Caco-2 (cell line): ENCODE measurements at regions not wholly inside any gene's neighbourhood (a gene's known extent, or its start where the extent isn't known, plus 50 kb on each side); places are given as distances from the start of the nearest gene placed in this dataset.

ENCODE experiments used
- BruUV-seq: library from RNA; stranded (reverse); fragments of 400-500 nt; replicated peaks from 2 replicates; lab custom pipeline; 2021; lab: Mats Ljungman, UMichigan
- CTCF ChIA-PET: fragments of 300-600 bp; sonication (Branson Sonifier 250); formaldehyde crosslinking; loops from one replicate; lab custom pipeline; 2022; ENCODE audit warnings: antibody characterized with exemption; lab: Charles Lee
- POLR2A ChIA-PET: fragments of 300-600 bp; sonication (Branson Sonifier 250); formaldehyde crosslinking; loops from one replicate; lab custom pipeline; 2022; ENCODE audit warnings: antibody characterized with exemption; lab: Charles Lee
- DNase-seq, 2 experiments: peaks; one replicate each; pipeline versions ENCODE4 v3.0.0 to v3.0.0-alpha.2; 2020 to 2022
- H3K27me3 ChIP-seq: replicated peaks from 2 replicates; pipeline ENCODE4 v1.6.0; 2011; ENCODE audit warnings: low read length; ENCODE audit not compliant: control insufficient read depth, insufficient read depth
- H3K36me3 ChIP-seq: 2 replicates; pipeline ENCODE4 v1.5.1; 2011; ENCODE audit warnings: low read length; ENCODE audit not compliant: control insufficient read depth, insufficient read depth
- H3K4me1 ChIP-seq: fragments of 250-450 bp; sonication (Bioruptor Pico); 2 replicates; pipeline ENCODE4 v1.5.1; 2020; ENCODE audit warnings: mild to moderate bottlenecking
- H3K4me3 ChIP-seq: 2 replicates; pipeline ENCODE4 v1.5.1; 2011; ENCODE audit warnings: low read depth, mild to moderate bottlenecking, control low read depth, low read length
- H3K9me3 ChIP-seq: fragments of 250-450 bp; sonication (Bioruptor Pico); 2 replicates; pipeline ENCODE4 v1.5.1; 2020; ENCODE audit warnings: mild to moderate bottlenecking, moderate library complexity
- H3K27ac Mint-ChIP-seq: one replicate; pipeline ENCODE4 v1.8.0; 2022; ENCODE audit warnings: mixed read lengths; ENCODE audit not compliant: unreplicated experiment
- H3K27me3 Mint-ChIP-seq: one replicate; pipeline ENCODE4 v1.8.0; 2022; ENCODE audit warnings: mixed read lengths; ENCODE audit not compliant: insufficient read depth, unreplicated experiment
- H3K36me3 Mint-ChIP-seq: one replicate; pipeline ENCODE4 v1.8.0; 2022; ENCODE audit warnings: mild to moderate bottlenecking, mixed read lengths; ENCODE audit not compliant: insufficient read depth, unreplicated experiment
- H3K4me1 Mint-ChIP-seq: one replicate; pipeline ENCODE4 v1.8.0; 2022; ENCODE audit warnings: low read depth, mixed read lengths; ENCODE audit not compliant: unreplicated experiment
- H3K4me3 Mint-ChIP-seq: one replicate; pipeline ENCODE4 v1.8.0; 2022; ENCODE audit warnings: mild to moderate bottlenecking, moderate library complexity, mixed read lengths; ENCODE audit not compliant: unreplicated experiment
- H3K9me3 Mint-ChIP-seq: one replicate; pipeline ENCODE4 v1.8.0; 2022; ENCODE audit warnings: mixed read lengths; ENCODE audit not compliant: unreplicated experiment
- CTCF ChIP-seq, 2 experiments: fragments of 200-600 bp in 1 of 2; IDR thresholded peaks; 1 replicate in 1 of 2; 2 replicates in 1 of 2; pipeline versions ENCODE4 v1.5.1 to v1.8.0; 2011 to 2022; ENCODE audit warnings: antibody characterized with exemption in 1 of 2, control low read depth in 1 of 2, inconsistent platforms in 1 of 2, low read depth in 1 of 2, low read length in 1 of 2, mild to moderate bottlenecking in 1 of 2, moderate library complexity in 1 of 2; ENCODE audit not compliant: insufficient read depth in 1 of 2, severe bottlenecking in 1 of 2, unreplicated experiment in 1 of 2
- intact Hi-C: fragments of 100-400 bp; cut with micrococcal nuclease; formaldehyde crosslinking; loops from one replicate; pipeline ENCODE4 v1.10.0; 2022; ENCODE audit not compliant: unreplicated experiment

- Mint-ChIP-seq H3K4me1 (no peaks in the 10 kb centered on the region), H3K4me3 (no peak overlapping the region), H3K36me3 (no peaks in the 10 kb centered on the region), H3K27ac (no peak overlapping the region), H3K9me3 (no peaks in the 10 kb centered on the region), H3K27me3 (no peaks in the 10 kb centered on the region)
- CTCF ChIA-PET = no interaction called here
- intact Hi-C loops = no loop called here
- Histone ChIP-seq H3K4me1 (no peaks in the 10 kb centered on the region), H3K27me3 (no peaks in the 10 kb centered on the region), H3K9me3 (no peaks in the 10 kb centered on the region), H3K4me3 (no peak overlapping the region), H3K36me3 (no peaks in the 10 kb centered on the region)
- POLR2A ChIA-PET = no interaction called here
- no peak for TF ChIP-seq CTCF (IDR thresholded peaks at IDR 0.05; ENCODE audit: insufficient read depth in 1 of 2, low read depth in 1 of 2, low read length in 1 of 2, severe bottlenecking in 1 of 2, unreplicated experiment in 1 of 2)
- no peak for DNase-seq
- BruUV-seq = no TSS peak
Measured at GRCh38 chr2:185663811-185664210, 74.8 kb upstream of the FSIP2 start.

- Mint-ChIP-seq H3K4me3 (no peak overlapping the region), H3K9me3 (no peaks in the 10 kb centered on the region), H3K27ac (no peak overlapping the region), H3K27me3 (no peaks in the 10 kb centered on the region), H3K4me1 (no peaks in the 10 kb centered on the region), H3K36me3 (no peaks in the 10 kb centered on the region)
- H3K4me3 ChIP-seq = no peak overlapping the region
- H3K27me3 ChIP-seq = no peaks in the 10 kb centered on the region
- DNase-seq = no peak
- CTCF ChIA-PET = no interaction called here
- no peaks in the 10 kb centered on the region for H3K9me3 ChIP-seq
- BruUV-seq = no TSS peak
- no peaks in the 10 kb centered on the region for H3K36me3 ChIP-seq
- no peak for TF ChIP-seq CTCF (IDR thresholded peaks at IDR 0.05; ENCODE audit: insufficient read depth in 1 of 2, low read depth in 1 of 2, low read length in 1 of 2, severe bottlenecking in 1 of 2, unreplicated experiment in 1 of 2)
- intact Hi-C loops = no loop called here
- H3K4me1 ChIP-seq = no peaks in the 10 kb centered on the region
- POLR2A ChIA-PET = no interaction called here
Measured at GRCh38 chr2:185664384-185664783, 74.2 kb upstream of the FSIP2 start.

GRCh38 chr2:185665251-185665814 is 73.3 kb upstream of the FSIP2 start:
- H3K9me3 ChIP-seq = no peaks in the 10 kb centered on the region
- Mint-ChIP-seq H3K27me3 (no peaks in the 10 kb centered on the region), H3K4me3 (no peak overlapping the region), H3K36me3 (no peaks in the 10 kb centered on the region), H3K27ac (no peak overlapping the region), H3K4me1 (no peaks in the 10 kb centered on the region), H3K9me3 (no peaks in the 10 kb centered on the region)
- intact Hi-C loops = no loop called here
- DNase-seq = no peak
- H3K27me3 ChIP-seq = no peaks in the 10 kb centered on the region
- no peaks in the 10 kb centered on the region for H3K36me3 ChIP-seq
- ChIA-PET CTCF (no interaction called here), POLR2A (no interaction called here)
- TF ChIP-seq CTCF (IDR thresholded peaks at IDR 0.05; ENCODE audit: insufficient read depth in 1 of 2, low read depth in 1 of 2, low read length in 1 of 2, severe bottlenecking in 1 of 2, unreplicated experiment in 1 of 2) = no peak
- no peaks in the 10 kb centered on the region for H3K4me1 ChIP-seq
- no peak overlapping the region for H3K4me3 ChIP-seq
- no TSS peak for BruUV-seq
